ENCODE measurements at regions not wholly inside any gene's neighbourhood (a gene's known extent, or its start where the extent isn't known, plus 50 kb on each side); places are given as distances from the start of the nearest gene placed in this dataset.

- CTCF ChIA-PET, result no interaction called here
- POLR2A ChIA-PET (ENCODE audit: low non-redundant PET), result no interaction called here
- TF ChIP-seq, protein P1, sequence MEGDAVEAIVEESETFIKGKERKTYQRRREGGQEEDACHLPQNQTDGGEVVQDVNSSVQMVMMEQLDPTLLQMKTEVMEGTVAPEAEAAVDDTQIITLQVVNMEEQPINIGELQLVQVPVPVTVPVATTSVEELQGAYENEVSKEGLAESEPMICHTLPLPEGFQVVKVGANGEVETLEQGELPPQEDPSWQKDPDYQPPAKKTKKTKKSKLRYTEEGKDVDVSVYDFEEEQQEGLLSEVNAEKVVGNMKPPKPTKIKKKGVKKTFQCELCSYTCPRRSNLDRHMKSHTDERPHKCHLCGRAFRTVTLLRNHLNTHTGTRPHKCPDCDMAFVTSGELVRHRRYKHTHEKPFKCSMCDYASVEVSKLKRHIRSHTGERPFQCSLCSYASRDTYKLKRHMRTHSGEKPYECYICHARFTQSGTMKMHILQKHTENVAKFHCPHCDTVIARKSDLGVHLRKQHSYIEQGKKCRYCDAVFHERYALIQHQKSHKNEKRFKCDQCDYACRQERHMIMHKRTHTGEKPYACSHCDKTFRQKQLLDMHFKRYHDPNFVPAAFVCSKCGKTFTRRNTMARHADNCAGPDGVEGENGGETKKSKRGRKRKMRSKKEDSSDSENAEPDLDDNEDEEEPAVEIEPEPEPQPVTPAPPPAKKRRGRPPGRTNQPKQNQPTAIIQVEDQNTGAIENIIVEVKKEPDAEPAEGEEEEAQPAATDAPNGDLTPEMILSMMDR (conservative IDR thresholded peaks at IDR 0.05; ENCODE audit: low read depth), result no peak
- no peak for DNase-seq (ENCODE audit: low spot score)
- H3K27ac ChIP-seq, result peak overlapping the region; percentile 89
Measured at GRCh38 chr20:54773643-54774000, 298.2 kb downstream of the DOK5 start.

DNA sequence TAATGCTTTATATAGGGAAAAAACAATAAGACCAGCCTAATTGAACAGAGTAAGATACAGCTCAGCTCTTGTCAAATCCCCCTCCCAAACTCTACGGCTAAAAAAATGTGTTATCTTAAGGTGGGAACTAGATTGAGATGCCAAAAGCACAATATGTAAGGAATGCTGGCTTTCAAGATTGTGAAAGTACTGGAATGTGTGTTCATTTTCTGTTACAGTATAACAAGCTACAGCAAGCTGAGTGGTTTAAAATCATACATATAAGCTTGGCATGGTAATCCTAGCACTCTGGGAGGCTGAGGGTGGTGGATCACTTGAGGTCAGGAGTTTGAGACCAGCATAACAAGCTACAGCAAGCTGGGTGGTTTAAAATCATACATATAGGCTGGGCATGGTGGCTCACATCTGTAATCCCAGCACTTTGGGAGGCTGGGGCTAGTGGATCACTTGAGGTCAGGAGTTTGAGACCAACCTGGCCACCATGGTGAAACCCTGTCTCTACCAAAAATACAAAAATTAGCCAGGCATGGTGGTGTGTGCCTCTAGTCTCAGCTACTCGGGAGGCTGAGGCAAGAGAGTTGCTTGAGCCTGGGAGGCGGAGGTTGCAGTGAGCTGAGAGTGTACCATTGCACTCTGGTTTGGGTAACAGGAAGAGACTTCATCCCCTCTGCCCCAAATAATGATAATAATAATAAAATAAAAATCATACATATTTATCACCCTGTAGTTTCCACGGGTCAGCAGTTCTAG is 297.7 kb downstream of the DOK5 start:
- TF ChIP-seq, protein P1 (conservative IDR thresholded peaks at IDR 0.05; ENCODE audit: low read depth), result no peak
- CTCF ChIA-PET, result no interaction called here
- no peak for DNase-seq (ENCODE audit: low spot score)
- POLR2A ChIA-PET (ENCODE audit: low non-redundant PET), result no interaction called here
- peak overlapping the region; percentile 89 for H3K27ac ChIP-seq

DNA sequence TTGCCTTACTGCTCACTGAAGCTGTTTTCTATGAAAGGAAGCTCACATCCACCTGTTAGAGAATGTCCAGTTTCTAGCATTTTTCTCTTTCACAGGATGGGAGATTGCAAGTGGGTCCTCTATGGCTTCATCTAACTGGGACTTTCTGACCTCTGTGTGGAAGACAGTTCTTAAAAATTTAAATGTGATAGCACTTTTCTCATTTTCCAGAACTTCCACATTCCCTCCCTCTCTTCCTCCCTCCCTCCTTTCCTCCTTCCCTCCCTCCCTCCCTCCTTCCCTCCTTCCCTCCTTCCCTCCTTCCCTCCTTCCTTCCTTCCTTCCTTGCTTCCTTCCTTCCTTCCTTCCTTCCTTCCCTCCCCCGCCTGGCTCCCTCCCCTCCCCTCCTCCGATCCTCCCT is 291.1 kb downstream of the DOK5 start:
- no peak overlapping the region for H3K27ac ChIP-seq
- POLR2A ChIA-PET (ENCODE audit: low non-redundant PET), result no interaction called here
- no peak for DNase-seq (ENCODE audit: low spot score)
- CTCF ChIA-PET, result interaction anchor here (0.6 kb wide), 1 partner anchor 1461 kb away, joined by 4 read pairs; no protein-coding TSS in a partner anchor
- TF ChIP-seq, protein P1 (conservative IDR thresholded peaks at IDR 0.05; ENCODE audit: low read depth), result no peak

GRCh38 chr20:54763366-54763765 is 288.0 kb downstream of the DOK5 start:
- no peak overlapping the region for H3K27ac ChIP-seq
- no peak for DNase-seq (ENCODE audit: low spot score)
- POLR2A ChIA-PET (ENCODE audit: low non-redundant PET), result no interaction called here
- TF ChIP-seq, protein P1 (conservative IDR thresholded peaks at IDR 0.05; ENCODE audit: low read depth), result no peak
- CTCF ChIA-PET, result no interaction called here

DNA sequence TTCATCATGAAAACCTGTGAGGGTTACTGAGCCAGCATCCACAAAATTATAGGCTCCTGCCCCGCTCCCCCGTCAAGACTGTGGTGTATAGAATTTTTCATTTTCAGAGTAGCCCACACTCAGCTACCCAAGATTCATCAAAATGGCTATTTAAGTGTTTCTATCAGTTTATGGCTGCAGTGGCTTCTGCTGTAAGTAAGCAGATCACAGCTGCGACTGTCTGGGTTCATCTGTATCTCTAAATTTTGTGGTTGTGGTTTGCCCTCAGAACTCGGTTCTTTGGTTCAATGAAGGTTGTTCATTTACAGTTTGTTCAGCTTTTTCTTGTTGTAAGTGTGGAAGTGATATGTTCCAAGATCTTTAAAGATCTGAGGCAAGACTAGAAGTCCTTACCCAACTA is 284.2 kb downstream of the DOK5 start:
- TF ChIP-seq, protein P1 (conservative IDR thresholded peaks at IDR 0.05; ENCODE audit: low read depth), result no peak
- CTCF ChIA-PET, result no interaction called here
- POLR2A ChIA-PET (ENCODE audit: low non-redundant PET), result no interaction called here

DNA sequence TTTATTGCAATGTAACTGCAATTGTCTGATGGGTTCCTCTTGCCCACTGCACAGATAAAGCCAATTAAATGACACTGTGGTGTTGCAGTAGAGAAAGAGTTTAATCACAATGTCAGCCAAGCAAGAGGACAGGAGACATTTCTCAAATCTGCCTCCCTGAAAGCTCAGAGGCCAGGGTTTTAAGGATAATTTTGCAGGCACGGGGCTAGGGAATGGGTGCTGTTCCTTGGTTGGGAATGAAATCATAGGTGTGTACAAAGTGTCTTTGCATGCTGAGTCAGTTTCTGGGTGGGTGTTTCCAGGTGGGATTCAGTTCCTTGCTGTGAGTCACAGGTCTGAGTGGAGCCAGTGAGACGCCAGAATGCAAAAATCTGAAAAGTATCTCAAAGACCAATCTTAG is 271.4 kb downstream of the DOK5 start:
- DNase-seq (ENCODE audit: low spot score), result no peak
- TF ChIP-seq, protein P1 (conservative IDR thresholded peaks at IDR 0.05; ENCODE audit: low read depth), result no peak
- POLR2A ChIA-PET (ENCODE audit: low non-redundant PET), result no interaction called here
- CTCF ChIA-PET, result no interaction called here
- no peak overlapping the region for H3K27ac ChIP-seq

More for the DNA sequence above, 284.2 kb downstream of the DOK5 start:
- H3K27ac ChIP-seq, result no peak overlapping the region
- DNase-seq (ENCODE audit: low spot score), result no peak

All from RWPE1 (cell line).